GM12865 (cell line): ENCODE measurements at regions not wholly inside any gene's neighbourhood (a gene's known extent, or its start where the extent isn't known, plus 50 kb on each side); places are given as distances from the start of the nearest gene placed in this dataset.

Experiments used
- DNase-seq: peaks from one replicate; pipeline ENCODE4 v3.0.0; 2010; ENCODE audit warnings: low read depth
- H3K4me3 ChIP-seq: 2 replicates; pipeline ENCODE4 v1.5.1; 2011; ENCODE audit warnings: mild to moderate bottlenecking, low read depth, low read length, control low read depth
- TF ChIP-seq, protein P1 (sequence below): IDR thresholded peaks from 2 replicates; pipeline ENCODE4 v1.5.1; 2011; ENCODE audit warnings: low read length, control low read depth, low read depth, inconsistent platforms; ENCODE audit not compliant: insufficient read depth; ENCODE audit errors: missing control alignments

DNA sequence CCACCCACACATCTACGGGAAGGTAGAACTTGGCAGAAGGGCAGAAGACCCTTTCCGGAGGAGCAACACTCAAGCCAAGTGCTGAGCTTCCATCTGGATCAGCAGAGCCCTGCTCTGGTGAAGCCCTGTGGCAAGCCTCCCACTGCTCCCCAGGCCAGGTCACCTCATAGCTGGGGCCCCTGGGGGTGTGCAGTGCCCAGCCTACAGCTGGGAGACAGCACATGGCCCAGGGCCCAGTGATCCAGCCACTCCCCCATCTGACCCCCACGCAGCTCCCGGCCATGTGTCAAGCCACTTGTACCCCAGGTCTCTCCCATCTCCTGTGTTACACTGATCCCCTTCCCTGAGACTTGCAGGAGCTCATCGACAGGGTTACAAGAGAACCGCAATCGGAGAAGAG lies 95.7 kb downstream of the RBFOX3 start:
- no peak for DNase-seq
- no peak overlapping the region for H3K4me3 ChIP-seq
- TF ChIP-seq, protein P1, sequence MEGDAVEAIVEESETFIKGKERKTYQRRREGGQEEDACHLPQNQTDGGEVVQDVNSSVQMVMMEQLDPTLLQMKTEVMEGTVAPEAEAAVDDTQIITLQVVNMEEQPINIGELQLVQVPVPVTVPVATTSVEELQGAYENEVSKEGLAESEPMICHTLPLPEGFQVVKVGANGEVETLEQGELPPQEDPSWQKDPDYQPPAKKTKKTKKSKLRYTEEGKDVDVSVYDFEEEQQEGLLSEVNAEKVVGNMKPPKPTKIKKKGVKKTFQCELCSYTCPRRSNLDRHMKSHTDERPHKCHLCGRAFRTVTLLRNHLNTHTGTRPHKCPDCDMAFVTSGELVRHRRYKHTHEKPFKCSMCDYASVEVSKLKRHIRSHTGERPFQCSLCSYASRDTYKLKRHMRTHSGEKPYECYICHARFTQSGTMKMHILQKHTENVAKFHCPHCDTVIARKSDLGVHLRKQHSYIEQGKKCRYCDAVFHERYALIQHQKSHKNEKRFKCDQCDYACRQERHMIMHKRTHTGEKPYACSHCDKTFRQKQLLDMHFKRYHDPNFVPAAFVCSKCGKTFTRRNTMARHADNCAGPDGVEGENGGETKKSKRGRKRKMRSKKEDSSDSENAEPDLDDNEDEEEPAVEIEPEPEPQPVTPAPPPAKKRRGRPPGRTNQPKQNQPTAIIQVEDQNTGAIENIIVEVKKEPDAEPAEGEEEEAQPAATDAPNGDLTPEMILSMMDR, result no peak

DNA sequence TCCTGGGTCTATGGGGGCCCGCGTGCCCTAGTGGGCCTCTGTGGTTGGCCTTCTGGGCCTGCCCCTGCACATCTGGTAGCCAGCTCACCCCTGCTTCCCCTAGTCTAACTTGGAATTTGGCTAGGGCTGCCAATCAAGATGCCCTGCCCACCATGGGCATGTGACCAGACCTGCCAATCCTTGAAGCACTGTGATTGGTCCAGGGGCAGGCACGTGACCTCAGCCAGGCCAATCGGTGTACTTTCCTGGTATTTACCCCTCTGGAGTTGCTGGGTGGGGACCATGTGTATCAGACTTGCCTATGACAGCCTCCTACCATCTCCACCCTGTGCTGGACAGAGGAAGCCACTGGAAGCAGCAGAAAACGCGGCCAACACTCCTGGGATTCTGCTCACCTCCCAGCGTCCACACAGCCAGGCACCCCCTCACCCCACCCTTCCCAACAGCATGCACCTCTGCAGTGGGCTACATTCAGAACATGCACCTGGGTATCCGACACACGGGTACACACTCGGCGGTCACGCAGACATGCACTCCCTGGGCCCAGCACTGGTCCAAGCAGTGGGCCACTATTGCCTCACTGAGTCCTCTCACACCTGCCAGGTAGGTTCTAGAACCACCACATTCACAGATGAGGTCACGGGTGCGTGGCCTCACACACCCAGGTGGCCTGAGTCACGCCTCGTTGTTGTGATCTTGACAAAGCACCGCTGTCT lies 96.9 kb downstream of the RBFOX3 start:
- DNase-seq, result no peak
- H3K4me3 ChIP-seq, result no peak overlapping the region
- TF ChIP-seq, protein P1, result no peak

DNA sequence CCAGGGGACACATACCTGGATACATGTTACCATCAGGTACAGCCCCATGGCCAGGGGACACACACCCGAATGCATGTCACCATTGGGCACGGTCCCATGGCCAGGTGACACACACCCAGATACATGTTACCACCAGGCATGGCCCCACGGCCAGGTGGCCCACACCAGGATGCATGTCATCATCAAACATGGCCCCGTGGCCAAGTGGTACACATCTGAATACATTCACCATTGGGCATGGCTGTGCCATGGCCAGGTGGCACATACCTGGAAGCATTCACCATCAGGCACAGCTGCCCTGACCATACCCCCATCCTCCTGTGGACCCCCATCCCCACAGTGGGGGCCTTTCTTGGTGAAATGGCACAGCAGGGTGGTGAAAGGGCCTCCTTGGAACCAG lies 97.6 kb downstream of the RBFOX3 start:
- DNase-seq, result no peak
- TF ChIP-seq, protein P1, result no peak
- H3K4me3 ChIP-seq, result no peak overlapping the region

DNA sequence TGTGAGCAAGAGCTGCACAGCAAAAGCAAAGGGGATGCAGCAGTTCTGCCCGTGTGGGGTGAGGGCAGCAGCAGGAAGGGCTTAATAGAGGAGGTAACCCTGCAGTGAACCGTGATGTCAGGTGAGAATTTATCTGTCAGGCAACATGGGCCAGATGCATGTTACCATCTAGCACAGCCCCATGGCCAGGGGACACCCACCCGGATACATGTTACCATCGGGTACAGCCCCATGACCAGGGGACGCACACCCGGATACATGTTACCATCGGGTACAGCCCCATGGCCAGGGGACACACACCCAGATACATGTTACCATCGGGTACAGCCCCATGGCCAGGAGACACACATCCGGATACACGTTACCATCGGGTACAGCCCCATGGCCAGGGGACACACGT lies 99.4 kb downstream of the RBFOX3 start:
- no peak overlapping the region for H3K4me3 ChIP-seq
- DNase-seq, result no peak
- TF ChIP-seq, protein P1, result no peak

GRCh38 chr17:79510071-79510470 lies 100.8 kb downstream of the RBFOX3 start:
- no peak overlapping the region for H3K4me3 ChIP-seq
- TF ChIP-seq, protein P1, result no peak
- DNase-seq, result no peak

DNA sequence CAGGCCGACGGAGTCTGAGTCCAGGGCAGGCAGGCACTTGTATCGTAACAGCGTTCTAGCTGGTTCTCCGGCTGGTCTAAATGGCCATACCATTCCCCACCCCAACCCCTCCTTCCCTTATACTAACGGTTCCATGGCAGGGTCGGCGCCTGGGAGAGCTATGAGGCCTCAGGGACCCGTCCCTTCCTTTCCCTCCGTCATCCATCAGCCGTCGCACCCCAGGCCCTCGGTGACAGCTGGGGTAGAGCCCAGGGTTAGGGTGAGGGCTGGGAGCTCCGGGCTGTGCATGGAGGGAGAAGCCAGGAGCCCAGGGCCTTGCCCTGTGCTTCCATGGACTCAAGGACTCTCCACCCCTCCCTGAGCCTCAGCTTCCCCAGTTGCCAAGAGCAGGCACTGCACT lies 101.4 kb downstream of the RBFOX3 start:
- TF ChIP-seq, protein P1, result no peak
- no peak for DNase-seq
- no peak overlapping the region for H3K4me3 ChIP-seq

DNA sequence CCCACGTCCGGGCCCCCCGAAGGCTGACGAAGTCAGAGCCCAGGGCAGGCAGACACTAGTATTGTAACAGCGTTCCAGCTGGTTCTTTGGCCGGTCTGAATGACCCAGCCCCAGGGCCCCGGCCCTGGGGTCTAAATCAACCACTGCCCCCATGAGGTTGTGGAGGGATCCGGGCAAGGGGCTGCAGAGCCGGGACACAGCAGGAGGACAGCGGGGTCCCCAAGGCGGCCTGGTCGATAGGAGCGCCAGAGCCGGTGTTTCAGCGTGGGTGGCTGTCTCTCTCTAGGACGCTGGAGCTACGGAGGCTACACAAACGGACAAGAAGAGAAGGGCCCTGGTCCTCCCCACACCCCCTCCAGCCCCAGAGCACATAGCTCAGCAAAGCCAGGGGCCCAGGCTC lies 101.8 kb downstream of the RBFOX3 start:
- no peak for DNase-seq
- TF ChIP-seq, protein P1, result no peak
- H3K4me3 ChIP-seq, result no peak overlapping the region
